ENCODE measurements at regions not wholly inside any gene's neighbourhood (a gene's known extent, or its start where the extent isn't known, plus 50 kb on each side); places are given as distances from the start of the nearest gene placed in this dataset.
"Not testable (repeated sequence)": the region's sequence is repeated elsewhere in the genome, so short reads cannot be mapped to it uniquely, and the experiment has no call there.

DNA sequence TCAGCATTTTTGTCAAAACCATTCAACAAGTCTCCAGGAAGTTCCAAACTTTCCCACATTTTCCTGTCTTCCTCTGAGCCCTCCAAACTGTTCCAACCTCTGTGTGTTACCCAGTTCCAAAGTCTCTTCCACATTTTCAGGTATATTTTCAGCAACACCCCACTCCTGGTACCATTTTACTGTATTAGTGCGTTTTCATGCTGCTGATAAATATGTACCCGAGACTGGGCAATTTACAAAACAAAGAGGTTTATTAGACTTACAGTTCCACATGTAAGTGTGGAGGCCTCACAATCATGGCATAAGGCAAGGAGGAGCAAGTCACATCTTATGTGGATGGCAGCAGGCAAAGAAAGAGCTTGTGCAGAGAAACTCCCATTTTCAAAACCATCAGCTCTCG, 315.9 kb upstream of the ESRRG start:
- not testable (repeated sequence) for TF ChIP-seq POLR2A, CTCF (IDR thresholded peaks at IDR 0.05)
